ENCODE measurements at regions not wholly inside any gene's neighbourhood (a gene's known extent, or its start where the extent isn't known, plus 50 kb on each side); places are given as distances from the start of the nearest gene placed in this dataset.

GRCh38 chr3:139197251-139197650, 146.6 kb upstream of the MRPS22 start:
- TF ChIP-seq, protein P1, sequence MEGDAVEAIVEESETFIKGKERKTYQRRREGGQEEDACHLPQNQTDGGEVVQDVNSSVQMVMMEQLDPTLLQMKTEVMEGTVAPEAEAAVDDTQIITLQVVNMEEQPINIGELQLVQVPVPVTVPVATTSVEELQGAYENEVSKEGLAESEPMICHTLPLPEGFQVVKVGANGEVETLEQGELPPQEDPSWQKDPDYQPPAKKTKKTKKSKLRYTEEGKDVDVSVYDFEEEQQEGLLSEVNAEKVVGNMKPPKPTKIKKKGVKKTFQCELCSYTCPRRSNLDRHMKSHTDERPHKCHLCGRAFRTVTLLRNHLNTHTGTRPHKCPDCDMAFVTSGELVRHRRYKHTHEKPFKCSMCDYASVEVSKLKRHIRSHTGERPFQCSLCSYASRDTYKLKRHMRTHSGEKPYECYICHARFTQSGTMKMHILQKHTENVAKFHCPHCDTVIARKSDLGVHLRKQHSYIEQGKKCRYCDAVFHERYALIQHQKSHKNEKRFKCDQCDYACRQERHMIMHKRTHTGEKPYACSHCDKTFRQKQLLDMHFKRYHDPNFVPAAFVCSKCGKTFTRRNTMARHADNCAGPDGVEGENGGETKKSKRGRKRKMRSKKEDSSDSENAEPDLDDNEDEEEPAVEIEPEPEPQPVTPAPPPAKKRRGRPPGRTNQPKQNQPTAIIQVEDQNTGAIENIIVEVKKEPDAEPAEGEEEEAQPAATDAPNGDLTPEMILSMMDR (IDR thresholded peaks at IDR 0.05), result no peak
- no peak overlapping the region for H3K27ac ChIP-seq
- peaks cover 0 to 7% of the 10 kb centered on the region in 2 donors for H3K9me3 ChIP-seq
- DNase-seq (ENCODE audit: low spot score in 2 of 2), result no peak
- H3K4me1 ChIP-seq, result no peaks in the 10 kb centered on the region
- no peak overlapping the region for H3K4me3 ChIP-seq
- H3K36me3 ChIP-seq, result no peaks in the 10 kb centered on the region
- no peaks in the 10 kb centered on the region for H3K27me3 ChIP-seq
- intact Hi-C loops (cut with DNase I), result no loop called here

DNA sequence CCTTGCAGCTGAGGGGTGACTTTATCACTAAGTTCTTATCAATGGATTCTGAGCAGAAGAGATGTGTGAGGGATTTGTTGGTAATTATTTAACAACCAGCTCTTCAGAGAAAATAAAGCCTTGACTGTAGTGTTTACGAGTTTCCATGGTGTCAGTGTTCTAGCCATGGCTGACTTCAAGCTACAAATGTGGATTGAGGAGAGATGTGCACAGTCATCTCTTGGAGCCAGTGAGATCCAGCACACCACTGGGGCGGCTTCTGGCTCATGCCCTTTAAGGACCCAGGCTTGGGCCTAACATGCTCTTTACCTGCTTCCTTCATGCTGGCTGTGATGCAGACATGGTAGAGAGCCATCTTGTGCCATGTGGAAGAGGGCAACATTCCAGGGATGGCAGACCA, 145.6 kb upstream of the MRPS22 start:
- intact Hi-C loops (cut with DNase I), result no loop called here
- H3K9me3 ChIP-seq, result peaks cover 0 to 7% of the 10 kb centered on the region in 2 donors
- H3K36me3 ChIP-seq, result no peaks in the 10 kb centered on the region
- TF ChIP-seq, protein P1 (IDR thresholded peaks at IDR 0.05), result no peak
- H3K4me1 ChIP-seq, result no peaks in the 10 kb centered on the region
- no peak overlapping the region for H3K27ac ChIP-seq
- H3K27me3 ChIP-seq, result no peaks in the 10 kb centered on the region
- H3K4me3 ChIP-seq, result no peak overlapping the region
- DNase-seq (ENCODE audit: low spot score in 2 of 2), result no peak

DNA sequence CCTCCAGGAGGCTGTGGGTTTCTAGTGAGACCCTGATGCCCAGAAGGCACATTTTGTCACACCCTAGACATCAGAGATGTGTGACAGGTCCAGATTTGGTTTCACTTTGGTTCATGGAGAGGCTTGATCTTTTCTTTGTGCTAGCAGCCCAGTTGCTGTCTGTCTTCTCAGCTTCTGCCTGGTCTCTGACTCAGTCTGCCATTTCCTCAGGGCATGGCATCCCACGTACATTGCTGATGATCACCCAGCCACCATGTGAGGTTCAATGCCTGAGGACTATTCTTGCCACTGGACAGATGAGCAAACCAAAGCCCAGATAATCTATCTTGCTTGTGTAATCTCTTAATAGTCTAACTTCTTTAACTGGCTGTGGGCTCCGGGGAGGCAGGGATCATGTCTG, 144.9 kb upstream of the MRPS22 start:
- H3K27me3 ChIP-seq, result no peaks in the 10 kb centered on the region
- H3K4me3 ChIP-seq, result no peak overlapping the region
- peaks cover 0 to 7% of the 10 kb centered on the region in 2 donors for H3K9me3 ChIP-seq
- no peaks in the 10 kb centered on the region for H3K36me3 ChIP-seq
- no peaks in the 10 kb centered on the region for H3K4me1 ChIP-seq
- no peak for DNase-seq (ENCODE audit: low spot score in 2 of 2)
- TF ChIP-seq, protein P1 (IDR thresholded peaks at IDR 0.05), result no peak
- intact Hi-C loops (cut with DNase I), result no loop called here
- H3K27ac ChIP-seq, result no peak overlapping the region

- H3K9me3 ChIP-seq, result peaks cover 0 to 7% of the 10 kb centered on the region in 2 donors
These were observed 144.3 kb upstream of the MRPS22 start for GRCh38 chr3:139199421-139200010.

DNA sequence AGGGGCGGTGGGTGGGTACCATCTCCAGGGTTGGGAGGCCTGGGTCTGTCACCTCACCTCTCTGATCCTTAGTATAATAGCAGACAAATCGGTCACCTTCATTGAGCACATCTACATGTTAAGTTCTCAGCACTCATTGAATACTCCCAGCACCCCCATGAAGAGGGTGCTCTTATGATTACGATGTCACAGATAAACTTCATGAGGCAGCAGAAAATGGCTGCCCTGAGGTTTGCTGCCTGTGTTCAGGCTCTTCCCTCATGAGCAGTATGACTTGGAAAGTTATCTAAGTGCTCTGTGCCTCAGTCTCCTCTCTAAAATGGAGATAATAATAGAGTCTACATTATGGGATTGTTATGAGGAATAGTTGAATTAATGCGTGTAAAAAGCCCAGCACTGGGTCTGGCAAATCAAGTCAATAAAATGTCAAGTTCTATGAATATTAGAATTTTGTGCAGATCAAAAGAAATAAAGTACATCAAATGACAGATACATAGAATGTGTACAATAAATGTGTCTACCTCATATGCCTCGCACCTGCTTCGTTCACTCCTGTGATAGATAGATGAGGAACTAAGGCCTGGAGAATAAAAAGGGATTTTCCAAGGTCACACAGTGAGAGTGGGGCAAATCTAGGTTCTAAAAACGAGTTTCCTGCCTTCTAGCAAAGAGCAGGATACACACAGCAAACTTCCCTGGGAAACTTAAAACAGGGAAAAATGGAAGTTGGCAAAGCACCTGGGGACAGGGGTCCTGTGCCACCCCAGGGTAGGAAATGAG, 142.2 kb upstream of the MRPS22 start:
- TF ChIP-seq, protein P1 (IDR thresholded peaks at IDR 0.05), result no peak
- Histone ChIP-seq H3K27ac (no peak overlapping the region), H3K36me3 (no peaks in the 10 kb centered on the region), H3K4me3 (no peak overlapping the region), H3K9me3 (no peaks in the 10 kb centered on the region), H3K4me1 (no peaks in the 10 kb centered on the region), H3K27me3 (no peaks in the 10 kb centered on the region)
- intact Hi-C loops (cut with DNase I), result no loop called here
- no peak for DNase-seq (ENCODE audit: low spot score in 2 of 2)

More at GRCh38 chr3:139199421-139200010, 144.3 kb upstream of the MRPS22 start:
- no peak overlapping the region for H3K27ac ChIP-seq
- intact Hi-C loops (cut with DNase I), result no loop called here
- no peaks in the 10 kb centered on the region for H3K4me1 ChIP-seq
- no peak overlapping the region for H3K4me3 ChIP-seq
- TF ChIP-seq, protein P1 (IDR thresholded peaks at IDR 0.05), result no peak
- no peaks in the 10 kb centered on the region for H3K27me3 ChIP-seq
- no peak for DNase-seq (ENCODE audit: low spot score in 2 of 2)
- H3K36me3 ChIP-seq, result no peaks in the 10 kb centered on the region

All from ascending aorta (tissue), 2 donors.